PFSK-1 (cell line): ENCODE measurements at regions not wholly inside any gene's neighbourhood (a gene's known extent, or its start where the extent isn't known, plus 50 kb on each side); places are given as distances from the start of the nearest gene placed in this dataset.

Experiments used
- POLR2AphosphoS5 ChIP-seq: IDR thresholded peaks from 2 replicates; pipeline ENCODE4 v1.6.1; 2012; ENCODE audit warnings: low read depth, mild to moderate bottlenecking, control low read depth, low read length, moderate library complexity
- TAF1 ChIP-seq: IDR thresholded peaks from 2 replicates; pipeline ENCODE4 v1.6.1; 2012; ENCODE audit warnings: low read length, control low read depth, borderline replicate concordance; ENCODE audit not compliant: insufficient read depth

GRCh38 chr13:107608736-107609135 is 606.6 kb downstream of the LIG4 start:
- TF ChIP-seq POLR2AphosphoS5 (no peak), TAF1 (no peak)
